HG03439 (cell line): ENCODE measurements at regions not wholly inside any gene's neighbourhood (a gene's known extent, or its start where the extent isn't known, plus 50 kb on each side); places are given as distances from the start of the nearest gene placed in this dataset.
"Not testable (repeated sequence)": the region's sequence is repeated elsewhere in the genome, so short reads cannot be mapped to it uniquely, and the experiment has no call there.

ENCODE experiments used
- ATAC-seq: cut with Tn5 transposase; IDR thresholded peaks from one replicate; pipeline ENCODE4 v1.9.1; 2021; ENCODE audit warnings: mild to moderate bottlenecking, moderate library complexity; ENCODE audit not compliant: unreplicated experiment

GRCh38 chr6:22349051-22349450 is 52.2 kb upstream of the PRL start:
- ATAC-seq = no peak

GRCh38 chr6:22349528-22349927 is 52.7 kb upstream of the PRL start:
- no peak for ATAC-seq

GRCh38 chr6:22350109-22350508 is 53.3 kb upstream of the PRL start:
- ATAC-seq = no peak

DNA sequence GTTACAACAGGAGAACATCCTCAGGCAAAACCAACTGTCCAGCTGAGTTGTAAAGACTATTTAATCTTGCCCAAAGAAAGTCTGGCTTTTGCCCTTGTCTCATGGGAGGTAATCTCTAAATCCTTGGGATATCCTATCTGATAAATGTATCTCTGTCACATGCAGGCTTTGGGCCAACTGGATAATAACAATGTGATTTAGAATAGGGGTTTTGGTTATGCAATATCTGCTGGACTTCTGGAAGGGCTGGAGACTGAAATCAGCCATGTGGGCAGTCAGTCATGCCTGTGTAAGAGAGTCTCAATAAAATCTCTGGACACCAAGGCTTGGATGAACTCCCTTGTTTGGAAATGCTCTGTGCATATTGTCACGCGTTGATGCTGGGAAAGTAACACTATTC is 56.3 kb upstream of the PRL start:
- ATAC-seq = no peak

- ATAC-seq = no peak
Measured at GRCh38 chr6:22356362-22356940, 59.6 kb upstream of the PRL start.

GRCh38 chr6:22357724-22358189 is 60.9 kb upstream of the PRL start:
- no peak for ATAC-seq

DNA sequence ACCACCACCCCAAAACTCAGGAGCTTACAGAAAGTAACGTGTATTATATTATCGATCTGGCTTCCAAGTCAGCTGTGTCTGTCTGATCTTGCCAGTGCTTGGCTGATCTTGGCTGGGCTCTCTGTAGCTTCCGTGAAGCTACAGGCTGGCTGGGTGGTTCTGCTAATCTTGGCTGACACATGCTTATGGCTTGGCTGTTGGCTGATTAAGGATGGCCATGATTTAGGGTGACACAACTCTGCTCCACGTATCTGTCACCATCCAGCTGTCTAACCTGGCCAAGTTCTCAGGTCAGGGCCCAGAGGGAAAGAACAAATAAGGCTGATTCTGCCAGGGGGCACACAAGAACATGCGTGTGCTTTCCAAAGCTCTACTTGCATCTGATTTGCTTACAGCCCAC is 64.7 kb upstream of the PRL start:
- ATAC-seq = no peak

- ATAC-seq = no peak
Measured at GRCh38 chr6:22362361-22362760, 65.5 kb upstream of the PRL start.

DNA sequence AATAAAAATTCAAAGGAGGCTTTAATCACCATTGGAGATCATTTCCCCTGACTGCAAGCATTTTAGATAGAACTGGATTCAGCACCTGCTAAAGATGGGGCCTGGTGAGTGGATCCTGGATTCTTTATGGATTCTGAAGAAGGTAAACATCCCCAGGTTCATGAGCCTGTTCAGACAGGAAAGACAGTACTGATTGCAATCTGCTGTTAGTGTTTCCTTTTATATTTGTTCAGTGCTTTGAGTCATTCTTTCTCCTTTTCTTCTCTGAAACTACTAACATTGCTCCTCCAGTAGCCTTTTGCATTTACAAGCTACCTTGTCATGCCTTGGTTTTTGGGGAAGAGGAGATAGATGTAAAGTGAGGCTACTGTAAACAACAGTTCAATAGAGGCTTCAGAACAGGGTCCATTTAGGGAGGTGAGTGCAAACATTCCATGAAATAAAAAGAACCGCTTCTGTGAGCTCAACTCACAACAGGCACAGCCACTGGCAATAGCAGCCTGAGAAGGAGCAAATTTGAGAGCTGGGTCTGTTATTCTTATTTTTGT is 66.4 kb upstream of the PRL start:
- ATAC-seq = no peak

GRCh38 chr6:22363714-22364239 is 66.9 kb upstream of the PRL start:
- no peak for ATAC-seq

- no peak for ATAC-seq
Measured at GRCh38 chr6:22364306-22364705, 67.5 kb upstream of the PRL start.

DNA sequence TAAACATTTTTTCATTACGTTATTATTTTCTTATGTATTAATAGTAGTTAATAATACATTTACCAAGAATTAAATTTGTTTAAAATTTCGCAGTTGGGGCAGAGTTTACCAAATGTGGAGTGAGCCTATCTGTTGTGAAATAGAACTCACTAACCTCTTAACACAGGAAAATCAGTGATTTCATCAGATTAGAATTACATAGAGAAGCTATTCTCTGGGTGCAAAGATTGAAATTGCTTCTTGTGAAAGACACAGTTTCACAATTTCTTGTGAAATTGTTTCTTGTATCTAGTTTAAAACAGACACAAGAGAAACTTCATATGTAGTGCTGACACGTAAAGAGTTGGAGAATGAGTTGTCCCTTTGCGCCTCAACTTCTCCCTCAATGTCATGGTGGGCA is 69.4 kb upstream of the PRL start:
- no peak for ATAC-seq

GRCh38 chr6:22367346-22367745 is 70.5 kb upstream of the PRL start:
- ATAC-seq = no peak

DNA sequence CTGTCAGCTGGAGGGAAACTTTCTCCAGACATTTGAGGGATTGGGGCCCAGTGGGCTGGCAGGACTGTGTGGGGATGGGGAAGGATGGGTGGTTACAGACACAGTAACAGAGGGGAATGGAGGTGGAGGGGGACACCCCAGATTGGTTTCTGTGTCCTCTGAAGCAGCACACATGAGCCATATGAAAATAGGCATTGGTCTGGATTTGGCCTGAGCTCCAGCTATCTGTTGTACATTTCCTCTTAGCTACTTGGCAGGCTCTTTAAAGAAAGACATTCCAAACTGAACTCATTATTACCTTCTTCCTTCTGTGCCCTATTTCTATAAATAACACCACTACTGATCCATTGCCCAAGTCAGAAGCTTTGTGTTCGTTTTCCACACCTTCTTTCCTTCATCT is 72.0 kb upstream of the PRL start:
- no peak for ATAC-seq

DNA sequence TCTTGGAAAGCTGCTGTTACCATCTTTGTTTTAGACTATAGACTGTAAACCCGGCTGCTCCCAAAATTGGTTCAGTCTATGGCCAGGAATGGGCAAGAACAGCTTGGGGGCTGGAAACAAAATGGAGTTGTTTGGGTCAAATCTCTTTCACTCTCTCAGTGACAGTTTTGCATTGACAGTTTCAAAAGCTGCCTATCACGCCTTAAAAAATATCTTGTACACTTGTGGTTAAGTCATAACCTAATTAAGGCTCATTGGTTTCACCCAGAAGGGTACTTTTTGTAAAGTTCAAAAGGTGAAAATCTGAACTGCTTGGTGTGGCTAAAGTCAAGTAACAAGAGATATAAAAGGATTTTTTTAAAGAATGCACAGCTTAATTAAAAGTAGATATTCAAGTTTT is 76.1 kb upstream of the PRL start:
- peak; percentile 79 for ATAC-seq

DNA sequence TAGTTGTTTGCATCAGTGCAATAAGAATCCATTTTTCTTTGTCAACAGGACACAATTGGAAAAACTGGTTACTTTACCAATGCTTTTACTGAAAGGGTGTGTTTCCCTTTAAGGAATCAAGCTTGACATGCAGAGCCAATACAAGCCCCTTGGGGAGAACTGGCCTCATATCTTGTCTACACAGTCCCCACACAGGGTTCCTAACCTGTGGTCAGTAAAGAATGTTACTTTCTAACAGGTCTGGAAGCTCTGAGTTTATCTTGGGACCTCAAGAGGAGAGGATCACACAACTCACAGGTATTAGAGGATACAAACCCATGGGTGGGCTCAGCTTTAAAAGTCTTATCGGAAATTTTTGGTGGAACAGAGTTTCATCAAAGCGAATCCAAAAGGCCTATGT is 78.1 kb upstream of the PRL start:
- ATAC-seq = not testable (repeated sequence)

DNA sequence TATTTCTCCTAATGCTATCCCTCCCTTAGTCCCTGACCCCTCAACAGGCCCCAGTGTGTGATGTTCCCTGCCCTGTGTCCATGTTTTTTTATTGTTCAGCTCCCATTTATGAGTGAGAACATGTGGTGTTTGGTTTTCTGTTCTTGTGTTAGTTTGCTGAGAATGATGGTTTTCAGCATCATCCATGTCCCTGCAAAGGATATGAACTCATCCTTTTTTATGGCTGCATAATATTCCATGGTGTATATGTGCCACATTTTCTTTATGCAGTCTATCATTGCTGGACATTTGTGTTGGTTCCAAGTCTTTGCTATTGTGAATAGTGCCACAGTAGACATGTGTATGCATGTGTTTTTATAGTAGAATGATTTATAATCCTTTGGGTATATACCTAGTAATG is 79.5 kb upstream of the PRL start:
- not testable (repeated sequence) for ATAC-seq

DNA sequence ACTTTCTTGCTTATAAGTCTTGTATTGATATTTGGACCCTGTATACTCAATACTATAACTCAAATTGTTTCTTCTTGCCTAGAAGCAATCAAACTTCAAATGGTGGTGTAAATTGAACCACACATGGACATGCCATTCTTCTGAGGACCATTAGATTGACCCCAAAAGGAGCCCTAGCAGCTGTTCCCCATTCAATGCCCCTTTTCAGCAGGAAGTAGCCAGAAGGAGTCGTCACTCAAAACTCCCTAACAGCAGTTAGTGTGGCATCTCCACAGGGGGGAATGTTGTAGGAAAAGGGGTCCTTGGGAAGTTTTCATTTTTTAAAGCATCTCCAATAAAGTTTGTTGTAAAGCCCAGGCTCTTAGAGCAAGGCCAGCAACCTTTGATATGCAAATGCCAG is 81.7 kb upstream of the PRL start:
- not testable (repeated sequence) for ATAC-seq

GRCh38 chr6:22380236-22380635 is 83.4 kb upstream of the PRL start:
- ATAC-seq = no peak

DNA sequence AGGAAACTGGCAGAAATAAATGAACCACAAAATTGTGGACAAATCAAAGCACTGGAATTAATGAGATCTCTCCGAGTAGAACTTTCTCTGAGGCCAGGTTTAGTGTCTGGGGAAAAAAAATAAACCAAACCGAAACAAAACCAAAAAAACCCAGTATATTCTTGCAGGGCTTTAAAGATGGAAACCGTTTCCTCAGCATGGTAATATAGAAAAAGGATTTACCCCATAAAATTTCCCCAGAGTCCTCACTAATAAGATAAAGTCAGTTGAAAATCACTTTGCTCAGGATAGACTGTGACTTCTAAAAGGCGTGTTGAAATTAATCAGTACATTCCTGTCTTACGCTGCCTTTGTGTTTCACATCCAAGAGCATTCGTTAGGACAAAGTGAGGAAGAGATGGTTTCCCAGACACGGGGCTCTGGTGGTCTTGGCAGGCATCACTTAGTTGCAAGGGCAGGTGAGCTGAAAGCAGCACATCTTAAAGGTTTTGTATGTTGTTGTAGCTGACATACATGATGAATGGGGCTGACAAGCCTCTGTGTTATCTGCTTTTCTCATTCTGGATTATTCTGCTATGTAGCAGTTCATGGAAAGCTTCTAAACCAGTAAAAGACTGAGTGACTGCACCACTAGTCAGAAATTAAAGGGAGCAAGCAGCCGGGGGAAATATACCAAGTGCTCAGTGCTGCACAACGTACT is 85.2 kb upstream of the PRL start:
- ATAC-seq = no peak

- no peak for ATAC-seq
Measured at GRCh38 chr6:22383016-22383415, 86.2 kb upstream of the PRL start.

GRCh38 chr6:22392711-22393110 is 95.9 kb upstream of the PRL start:
- ATAC-seq = no peak
